ENCODE measurements at regions not wholly inside any gene's neighbourhood (a gene's known extent, or its start where the extent isn't known, plus 50 kb on each side); places are given as distances from the start of the nearest gene placed in this dataset.
"Not testable (repeated sequence)": the region's sequence is repeated elsewhere in the genome, so short reads cannot be mapped to it uniquely, and the experiment has no call there.

DNA sequence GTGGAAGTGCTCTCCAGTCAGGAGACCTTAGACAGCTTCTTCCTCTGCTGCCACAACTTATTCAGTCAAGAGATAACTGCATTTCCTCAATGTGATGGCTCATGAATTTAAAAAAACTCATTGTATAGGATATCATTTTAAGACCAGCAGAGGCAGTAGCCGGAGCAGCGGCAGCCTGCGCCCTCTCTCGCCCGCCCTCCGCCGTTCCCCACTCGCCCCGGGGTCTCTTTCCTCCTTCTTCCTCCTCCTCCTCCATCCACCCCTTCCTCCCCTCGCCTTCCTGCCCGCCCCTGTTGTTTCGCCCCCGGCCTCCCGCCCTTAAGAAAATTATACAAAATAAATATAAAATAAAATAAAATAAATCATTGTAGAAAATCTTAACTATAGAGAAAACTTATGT, 687.6 kb downstream of the FLRT2 start:
- no peaks in the 10 kb centered on the region for H3K4me1 ChIP-seq (replicated peaks)
- no peaks in the 10 kb centered on the region for H3K36me3 ChIP-seq
- no peaks in the 10 kb centered on the region for H3K27me3 ChIP-seq (replicated peaks)
- no peak overlapping the region for H3K27ac ChIP-seq
- H3K9me3 ChIP-seq (replicated peaks) = no peaks in the 10 kb centered on the region
- DNase-seq (ENCODE audit: low read depth in 1 of 2, low spot score in 2 of 2) = no peak
- no peak overlapping the region for H3K4me3 ChIP-seq

DNA sequence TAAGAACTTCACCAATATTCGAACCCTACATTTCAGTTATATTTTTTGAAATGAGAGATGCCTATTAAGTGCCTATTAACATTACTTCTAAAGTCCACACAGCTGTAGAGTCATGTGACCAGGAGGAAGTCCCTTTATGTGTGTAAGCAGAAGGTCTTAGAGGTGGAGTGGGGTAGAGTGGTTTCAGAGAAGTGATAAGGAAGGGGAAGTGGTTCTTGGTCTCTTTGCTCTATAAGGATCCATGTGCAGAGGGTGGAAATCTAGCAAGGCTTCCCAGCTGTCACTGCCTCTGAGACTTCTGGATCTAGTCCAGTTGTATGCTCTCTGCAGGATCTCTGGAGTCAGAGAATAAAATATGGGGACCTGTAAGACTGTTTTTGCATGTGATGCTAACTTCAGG, 673.9 kb downstream of the FLRT2 start:
- Histone ChIP-seq H3K4me1 (replicated peaks) (no peaks in the 10 kb centered on the region), H3K27ac (no peak overlapping the region), H3K27me3 (replicated peaks) (no peaks in the 10 kb centered on the region), H3K9me3 (replicated peaks) (no peaks in the 10 kb centered on the region), H3K36me3 (no peaks in the 10 kb centered on the region), H3K4me3 (no peak overlapping the region)
- DNase-seq (ENCODE audit: low read depth in 1 of 2, low spot score in 2 of 2) = no peak

DNA sequence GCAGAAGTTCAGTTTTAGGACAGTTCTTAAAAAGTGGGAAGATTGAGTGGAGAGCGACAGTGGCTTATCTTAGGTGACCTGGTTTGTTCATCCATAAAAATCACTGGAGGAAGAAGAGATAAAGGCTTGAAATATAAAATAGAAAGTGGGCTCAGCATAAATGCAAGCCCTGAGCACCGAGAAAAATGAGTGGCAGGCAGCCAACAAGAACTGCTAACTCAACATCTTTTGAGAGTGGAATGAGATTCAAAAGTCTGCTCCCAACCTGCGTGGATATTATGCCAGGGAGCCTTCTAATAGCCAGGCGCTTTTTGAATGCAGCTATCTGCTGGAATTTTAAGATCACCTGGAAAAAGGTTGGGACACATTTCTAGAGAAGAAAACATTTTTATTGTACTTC, 666.5 kb downstream of the FLRT2 start:
- Histone ChIP-seq H3K4me1 (replicated peaks) (no peaks in the 10 kb centered on the region), H3K36me3 (no peaks in the 10 kb centered on the region), H3K4me3 (no peak overlapping the region), H3K27ac (no peak overlapping the region), H3K9me3 (replicated peaks) (no peaks in the 10 kb centered on the region), H3K27me3 (replicated peaks) (no peaks in the 10 kb centered on the region)
- no peak for DNase-seq (ENCODE audit: low read depth in 1 of 2, low spot score in 2 of 2)

DNA sequence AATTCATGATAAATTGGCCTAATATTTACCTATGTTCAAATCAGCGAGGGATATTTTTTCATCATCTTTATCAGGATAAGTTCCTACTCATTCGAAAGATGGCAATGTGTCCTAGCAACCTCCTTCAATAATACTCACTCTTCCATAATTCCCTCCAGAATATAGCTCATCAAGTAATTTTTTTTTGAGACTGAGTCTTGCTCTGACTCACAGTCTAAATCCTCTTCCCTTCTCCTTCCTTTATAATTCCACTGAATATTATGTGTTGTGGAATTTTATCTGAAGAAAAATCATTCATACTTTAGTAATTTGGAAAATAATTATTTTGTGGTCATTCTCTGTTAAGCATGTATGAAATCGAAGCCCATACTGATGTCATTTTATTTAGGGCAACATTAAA, 663.8 kb downstream of the FLRT2 start:
- Histone ChIP-seq H3K27ac (no peak overlapping the region), H3K36me3 (no peaks in the 10 kb centered on the region), H3K4me1 (replicated peaks) (no peaks in the 10 kb centered on the region), H3K27me3 (replicated peaks) (no peaks in the 10 kb centered on the region), H3K4me3 (no peak overlapping the region), H3K9me3 (replicated peaks) (no peaks in the 10 kb centered on the region)
- DNase-seq (ENCODE audit: low read depth in 1 of 2, low spot score in 2 of 2) = no peak

DNA sequence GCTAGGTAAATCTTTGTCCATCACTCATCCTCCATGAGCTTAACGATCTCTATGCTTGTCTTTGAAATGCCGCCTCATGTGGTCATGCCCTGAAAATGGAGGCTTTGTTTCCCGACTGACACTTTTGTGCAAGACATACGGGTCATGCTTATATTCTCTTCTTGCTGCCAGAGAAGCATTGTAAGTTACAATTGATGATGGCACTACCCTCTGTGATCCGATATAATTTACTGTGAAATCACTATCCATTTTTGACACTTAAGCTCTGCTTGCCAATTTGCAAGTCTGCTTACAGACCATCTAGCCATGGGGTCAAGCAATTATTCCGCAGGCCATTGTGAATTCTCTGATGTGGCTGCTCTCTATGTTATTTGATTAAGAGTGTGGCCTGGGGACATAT, 650.0 kb downstream of the FLRT2 start:
- DNase-seq (ENCODE audit: low read depth in 1 of 2, low spot score in 2 of 2) = no peak

DNA sequence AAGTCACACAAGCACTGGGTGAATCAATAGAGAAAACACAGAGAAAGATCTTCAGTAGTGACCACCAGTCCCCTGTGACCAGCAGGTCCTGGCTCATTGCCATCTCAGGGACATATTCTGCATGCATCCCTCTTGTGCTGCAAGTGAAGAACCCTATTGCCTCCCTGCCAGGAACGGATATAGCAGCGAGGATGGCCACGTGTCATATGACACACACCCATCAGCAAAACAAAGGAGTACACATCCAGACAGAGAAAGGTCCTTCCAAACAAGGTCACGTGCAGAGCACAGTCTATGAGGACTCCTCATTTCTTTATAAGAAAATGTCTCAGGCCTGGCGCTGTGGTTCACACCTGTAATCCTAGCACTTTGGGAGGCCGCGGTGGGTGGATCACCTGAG, 638.4 kb downstream of the FLRT2 start:
- no peaks in the 10 kb centered on the region for H3K4me1 ChIP-seq (replicated peaks)
- H3K9me3 ChIP-seq (replicated peaks) = no peaks in the 10 kb centered on the region
- DNase-seq (ENCODE audit: low read depth in 1 of 2, low spot score in 2 of 2) = no peak

More for the DNA sequence above, 650.0 kb downstream of the FLRT2 start:
- Histone ChIP-seq H3K36me3 (no peaks in the 10 kb centered on the region), H3K4me3 (no peak overlapping the region), H3K4me1 (replicated peaks) (no peaks in the 10 kb centered on the region), H3K27me3 (replicated peaks) (no peaks in the 10 kb centered on the region), H3K27ac (no peak overlapping the region), H3K9me3 (replicated peaks) (no peaks in the 10 kb centered on the region)

DNA sequence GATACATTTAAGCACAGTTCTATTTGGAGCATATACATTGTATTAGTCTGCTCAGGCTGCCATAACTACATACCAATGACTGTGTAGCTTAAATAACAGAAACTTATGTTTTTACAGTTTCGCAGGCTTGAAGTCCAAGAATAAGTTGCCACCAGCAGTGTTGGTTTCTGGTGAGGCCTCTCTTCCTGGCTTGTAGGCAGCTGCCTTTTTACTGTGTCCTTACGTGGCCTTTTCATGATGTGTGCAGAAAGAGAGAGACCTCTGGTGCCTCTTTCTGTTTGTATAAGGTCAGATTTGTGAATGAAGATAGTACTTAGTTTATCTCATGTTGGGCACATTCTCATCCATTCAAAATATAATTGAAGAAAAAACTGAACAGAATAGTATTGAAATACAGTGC, 636.6 kb downstream of the FLRT2 start:
- Histone ChIP-seq H3K4me3 (no peak overlapping the region), H3K27ac (no peak overlapping the region), H3K4me1 (replicated peaks) (no peaks in the 10 kb centered on the region), H3K27me3 (replicated peaks) (no peaks in the 10 kb centered on the region), H3K36me3 (no peaks in the 10 kb centered on the region), H3K9me3 (replicated peaks) (no peaks in the 10 kb centered on the region)
- DNase-seq (ENCODE audit: low read depth in 1 of 2, low spot score in 2 of 2) = no peak

More for the DNA sequence above, 638.4 kb downstream of the FLRT2 start:
- Histone ChIP-seq H3K27ac (no peak overlapping the region), H3K36me3 (no peaks in the 10 kb centered on the region), H3K4me3 (no peak overlapping the region), H3K27me3 (replicated peaks) (no peaks in the 10 kb centered on the region)

DNA sequence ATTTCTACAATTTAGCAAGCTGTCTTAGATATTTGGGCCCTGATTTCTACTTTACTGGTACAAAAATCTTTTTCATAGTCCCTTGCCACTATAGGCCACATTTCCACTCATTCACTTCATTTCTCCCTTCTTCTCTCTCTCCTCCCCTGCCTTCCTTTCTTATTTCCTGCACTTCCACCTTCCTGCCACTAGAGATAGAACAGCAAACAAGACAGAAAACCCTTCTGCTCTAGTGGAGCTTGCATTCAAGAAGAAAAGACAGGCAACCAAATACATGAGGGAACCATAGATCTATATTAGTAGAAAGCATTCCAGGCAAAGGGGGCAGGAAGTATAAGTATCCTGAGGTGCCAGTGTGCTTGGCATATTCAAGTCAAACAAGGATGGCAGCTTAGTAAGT, 623.5 kb downstream of the FLRT2 start:
- Histone ChIP-seq H3K9me3 (replicated peaks) (no peaks in the 10 kb centered on the region), H3K4me3 (no peak overlapping the region), H3K36me3 (no peaks in the 10 kb centered on the region), H3K4me1 (replicated peaks) (no peaks in the 10 kb centered on the region), H3K27ac (no peak overlapping the region), H3K27me3 (replicated peaks) (no peaks in the 10 kb centered on the region)
- no peak for DNase-seq (ENCODE audit: low read depth in 1 of 2, low spot score in 2 of 2)

DNA sequence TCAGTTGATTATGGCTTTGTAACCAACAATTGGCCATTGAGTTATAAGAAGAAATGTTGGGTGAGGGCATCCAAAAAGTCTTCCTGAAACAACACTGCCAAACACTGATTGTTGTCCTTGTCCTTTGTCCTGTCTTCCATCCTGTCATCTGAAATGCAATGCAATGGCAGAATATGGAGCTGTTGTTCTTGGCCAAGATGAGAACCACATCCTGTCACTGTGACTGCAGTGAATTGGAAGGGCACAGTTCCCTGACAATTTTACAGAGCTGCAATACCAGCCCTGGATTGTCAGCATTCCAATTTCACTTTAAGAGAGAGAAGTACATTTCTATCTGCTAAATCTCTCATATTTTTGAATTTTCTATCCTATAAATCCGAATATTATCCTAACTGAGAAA, 613.3 kb downstream of the FLRT2 start:
- H3K4me3 ChIP-seq = no peak overlapping the region
- no peaks in the 10 kb centered on the region for H3K9me3 ChIP-seq (replicated peaks)
- no peak overlapping the region for H3K27ac ChIP-seq
- DNase-seq (ENCODE audit: low read depth in 1 of 2, low spot score in 2 of 2) = no peak
- H3K27me3 ChIP-seq (replicated peaks) = no peaks in the 10 kb centered on the region
- no peaks in the 10 kb centered on the region for H3K4me1 ChIP-seq (replicated peaks)
- H3K36me3 ChIP-seq = no peaks in the 10 kb centered on the region

DNA sequence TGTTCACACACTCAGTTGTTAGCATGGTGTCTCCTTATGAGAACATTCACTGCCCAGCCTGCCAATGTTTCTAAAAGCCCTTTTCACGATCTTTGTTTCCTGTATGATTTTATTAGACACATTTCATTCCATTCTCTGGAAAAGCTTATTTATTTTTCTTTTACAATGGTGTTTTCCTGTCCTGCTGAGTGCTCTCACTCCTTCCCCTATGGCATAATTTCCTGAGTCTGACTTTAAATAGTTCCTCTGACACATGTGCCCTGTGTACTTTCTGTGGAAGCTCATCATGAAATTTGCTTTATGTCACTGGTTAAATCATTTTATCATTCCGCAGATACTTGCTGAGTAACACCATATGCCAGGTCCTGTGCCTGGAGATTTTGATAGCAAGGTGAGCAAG, 612.0 kb downstream of the FLRT2 start:
- no peaks in the 10 kb centered on the region for H3K27me3 ChIP-seq (replicated peaks)
- no peaks in the 10 kb centered on the region for H3K9me3 ChIP-seq (replicated peaks)
- H3K4me3 ChIP-seq = no peak overlapping the region
- H3K27ac ChIP-seq = no peak overlapping the region
- H3K36me3 ChIP-seq = no peaks in the 10 kb centered on the region
- no peaks in the 10 kb centered on the region for H3K4me1 ChIP-seq (replicated peaks)
- no peak for DNase-seq (ENCODE audit: low read depth in 1 of 2, low spot score in 2 of 2)

DNA sequence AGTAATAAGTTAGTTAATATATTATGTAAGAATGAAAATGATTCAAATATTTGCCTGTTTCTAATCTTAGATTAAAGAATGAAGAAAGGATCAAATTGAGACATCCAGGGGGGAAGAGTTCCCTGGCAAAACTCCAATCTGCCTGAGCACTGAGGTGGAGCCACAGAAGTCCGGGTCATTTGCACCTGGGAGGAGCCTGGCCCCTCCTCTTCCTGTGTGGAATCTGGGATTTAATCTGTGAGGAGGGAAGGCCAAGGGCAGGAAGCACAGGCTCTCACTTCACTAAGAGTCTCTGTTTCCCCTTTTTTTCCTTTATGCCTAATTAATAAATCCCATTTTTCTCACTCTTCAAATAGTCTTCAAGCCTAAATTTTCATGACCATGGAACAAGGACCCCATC, 599.5 kb downstream of the FLRT2 start:
- no peaks in the 10 kb centered on the region for H3K36me3 ChIP-seq

DNA sequence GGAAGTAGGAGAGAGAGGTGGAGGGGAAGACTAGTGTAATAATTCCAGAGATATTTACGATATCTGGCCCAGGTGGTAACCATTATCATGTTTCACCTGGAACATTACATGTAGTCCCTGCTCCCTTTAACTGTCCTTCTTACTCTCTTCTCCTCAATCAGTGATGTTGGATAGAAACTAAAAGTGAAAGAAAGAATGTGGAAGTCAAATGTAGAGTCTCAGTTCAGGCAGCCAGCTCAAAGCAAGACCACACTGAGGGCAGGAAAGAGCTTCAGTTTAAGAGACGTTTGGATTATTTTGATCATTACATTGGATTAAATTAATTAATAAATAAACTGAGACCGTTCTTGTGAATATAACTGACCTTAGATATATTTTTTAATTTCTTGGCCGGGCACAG, 594.4 kb downstream of the FLRT2 start:
- Histone ChIP-seq H3K4me3 (no peak overlapping the region), H3K27me3 (replicated peaks) (no peaks in the 10 kb centered on the region), H3K36me3 (no peaks in the 10 kb centered on the region), H3K9me3 (replicated peaks) (no peaks in the 10 kb centered on the region), H3K4me1 (replicated peaks) (no peaks in the 10 kb centered on the region), H3K27ac (no peak overlapping the region)
- no peak for DNase-seq (ENCODE audit: low read depth in 1 of 2, low spot score in 2 of 2)

More for the DNA sequence above, 599.5 kb downstream of the FLRT2 start:
- no peaks in the 10 kb centered on the region for H3K27me3 ChIP-seq (replicated peaks)
- no peak for DNase-seq (ENCODE audit: low read depth in 1 of 2, low spot score in 2 of 2)
- no peaks in the 10 kb centered on the region for H3K4me1 ChIP-seq (replicated peaks)
- H3K4me3 ChIP-seq = no peak overlapping the region
- no peak overlapping the region for H3K27ac ChIP-seq
- H3K9me3 ChIP-seq (replicated peaks) = no peaks in the 10 kb centered on the region

DNA sequence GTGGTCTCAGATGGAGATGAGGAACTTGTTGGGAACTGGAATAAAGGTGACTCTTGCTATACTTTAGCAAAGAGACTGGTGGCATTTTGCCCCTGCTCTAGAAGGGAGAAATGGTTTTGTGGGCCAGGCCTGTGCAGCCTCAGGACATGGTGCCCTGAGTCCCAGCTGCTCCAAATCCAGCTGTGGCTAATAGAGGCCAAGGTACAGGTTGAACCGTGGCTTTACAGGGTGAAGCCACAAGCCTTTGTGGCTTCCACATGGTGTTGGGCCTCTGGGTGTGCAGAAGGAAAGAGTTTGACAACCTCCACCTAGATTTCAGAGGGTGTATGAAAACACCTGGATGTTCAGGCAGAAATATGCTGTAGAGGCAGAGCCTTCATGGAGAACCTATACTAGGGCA, 586.0 kb downstream of the FLRT2 start:
- Histone ChIP-seq H3K9me3 (replicated peaks) (no peaks in the 10 kb centered on the region), H3K4me1 (replicated peaks) (no peaks in the 10 kb centered on the region), H3K4me3 (no peak overlapping the region), H3K27ac (no peak overlapping the region), H3K36me3 (no peaks in the 10 kb centered on the region), H3K27me3 (replicated peaks) (no peaks in the 10 kb centered on the region)
- DNase-seq (ENCODE audit: low read depth in 1 of 2, low spot score in 2 of 2) = no peak

DNA sequence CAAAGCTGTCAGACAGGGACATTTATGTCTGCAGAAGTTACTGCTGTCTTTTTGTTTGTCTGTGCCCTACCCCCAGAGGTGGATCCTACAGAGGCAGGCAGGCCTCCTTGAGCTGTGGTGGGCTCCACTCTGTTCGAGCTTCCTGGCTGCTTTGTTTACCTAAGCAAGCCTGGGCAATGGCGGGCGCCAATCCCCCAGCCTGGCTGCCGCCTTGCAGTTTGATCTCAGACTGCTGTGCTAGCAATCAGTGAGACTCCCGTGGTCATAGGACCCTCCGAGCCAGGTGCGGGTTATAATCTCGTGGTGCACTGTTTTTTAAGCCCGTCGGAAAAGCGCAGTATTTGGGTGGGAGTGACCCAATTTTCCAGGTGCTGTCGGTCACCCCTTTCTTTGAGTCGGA, 580.9 kb downstream of the FLRT2 start:
- H3K4me1 ChIP-seq (replicated peaks); DNase-seq (ENCODE audit: low read depth in 1 of 2, low spot score in 2 of 2); H3K27me3 ChIP-seq (replicated peaks); H3K36me3 ChIP-seq; H3K9me3 ChIP-seq (replicated peaks); H3K4me3 ChIP-seq; H3K27ac ChIP-seq: not testable (repeated sequence)

DNA sequence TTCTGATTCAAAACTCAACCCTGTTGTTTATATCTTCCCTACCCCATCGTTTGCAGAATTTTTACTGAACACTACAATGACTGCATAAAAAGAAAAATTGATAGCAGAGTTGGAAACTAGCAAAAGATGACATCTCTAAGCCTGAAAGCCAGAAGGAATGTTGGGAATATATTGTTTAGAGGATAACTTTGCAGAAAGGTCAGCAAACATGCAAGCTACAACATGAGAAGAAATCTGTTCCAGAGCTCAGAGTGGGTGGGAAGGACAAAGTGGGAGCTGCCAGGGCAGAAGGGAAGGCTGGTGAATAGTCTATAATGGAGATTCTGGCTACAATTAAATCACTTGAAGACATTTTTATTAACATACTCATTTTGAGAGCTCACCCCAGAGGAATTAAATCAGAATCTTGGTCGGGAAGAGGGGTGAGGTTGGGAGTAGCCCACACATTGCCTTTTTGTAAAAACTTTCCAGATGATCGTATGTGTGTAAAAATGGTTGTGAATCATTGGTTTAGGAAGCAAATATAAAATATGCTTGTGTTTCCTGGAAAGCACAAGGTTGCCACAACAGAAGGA, 574.8 kb downstream of the FLRT2 start:
- DNase-seq (ENCODE audit: low read depth in 1 of 2, low spot score in 2 of 2) = no peak
- Histone ChIP-seq H3K36me3 (no peaks in the 10 kb centered on the region), H3K4me3 (no peak overlapping the region), H3K4me1 (replicated peaks) (no peaks in the 10 kb centered on the region), H3K9me3 (replicated peaks) (no peaks in the 10 kb centered on the region), H3K27ac (no peak overlapping the region), H3K27me3 (replicated peaks) (no peaks in the 10 kb centered on the region)
